DND-41 (cell line): ENCODE measurements at regions not wholly inside any gene's neighbourhood (a gene's known extent, or its start where the extent isn't known, plus 50 kb on each side); places are given as distances from the start of the nearest gene placed in this dataset.

Experiments used
- ATAC-seq: fragments of 200-7000 bp; cut with Tn5 transposase; 3 replicates; pipeline ENCODE4 v1.9.1; 2021; ENCODE audit warnings: low read depth; ENCODE audit not compliant: insufficient read depth
- DNase-seq: peaks from one replicate; pipeline ENCODE4 v3.0.0-alpha.2; 2020
- H2AFZ ChIP-seq: 2 replicates; pipeline ENCODE4 v1.6.0; 2012; ENCODE audit warnings: low read depth, low read length
- H3K27ac ChIP-seq: 2 replicates; pipeline ENCODE4 v1.5.1; 2012; ENCODE audit warnings: low read length, inconsistent platforms
- H3K27me3 ChIP-seq: fragments of 200-600 bp; sonication (generic); 2 replicates; pipeline ENCODE4 v1.6.0; 2012; ENCODE audit warnings: low read length, mild to moderate bottlenecking, inconsistent platforms; ENCODE audit not compliant: insufficient read depth, poor library complexity
- H3K36me3 ChIP-seq: 2 replicates; pipeline ENCODE4 v1.5.1; 2012; ENCODE audit warnings: low read length, inconsistent platforms; ENCODE audit not compliant: insufficient read depth
- H3K4me1 ChIP-seq: 2 replicates; pipeline ENCODE4 v1.5.1; 2012; ENCODE audit warnings: mild to moderate bottlenecking, low read length; ENCODE audit not compliant: insufficient read depth
- H3K4me2 ChIP-seq: 2 replicates; pipeline ENCODE4 v1.6.0; 2012; ENCODE audit warnings: mild to moderate bottlenecking, moderate library complexity, low read length, inconsistent platforms; ENCODE audit not compliant: insufficient read depth
- H3K4me3 ChIP-seq, 2 experiments: fragments of 200-600 bp in 1 of 2; shearing (Covaris generic) in 1 of 2; 2 replicates each; pipeline ENCODE4 v1.5.1; 2012 to 2016; ENCODE audit warnings: inconsistent platforms in 2 of 2, low read length in 2 of 2, mild to moderate bottlenecking in 2 of 2, low read depth in 1 of 2, moderate library complexity in 1 of 2
- H3K79me2 ChIP-seq: 2 replicates; pipeline ENCODE4 v1.6.0; 2012; ENCODE audit warnings: low read length, inconsistent platforms; ENCODE audit not compliant: insufficient read depth
- H3K9ac ChIP-seq: 2 replicates; pipeline ENCODE4 v1.6.0; 2012; ENCODE audit warnings: low read depth, mild to moderate bottlenecking, inconsistent platforms, low read length, moderate library complexity
- H3K9me3 ChIP-seq: 2 replicates; pipeline ENCODE4 v1.5.1; 2012; ENCODE audit warnings: low read length, moderate library complexity, mild to moderate bottlenecking, inconsistent platforms; ENCODE audit not compliant: insufficient read depth, severe bottlenecking
- H4K20me1 ChIP-seq: 2 replicates; pipeline ENCODE4 v1.6.0; 2012; ENCODE audit warnings: low read length; ENCODE audit not compliant: insufficient read depth
- CTCF ChIP-seq: IDR thresholded peaks from 2 replicates; pipeline ENCODE4 v1.5.1; 2012; ENCODE audit warnings: borderline replicate concordance, low read length, moderate library complexity, mild to moderate bottlenecking; ENCODE audit not compliant: poor library complexity, severe bottlenecking; ENCODE audit errors: extremely low read depth
- EZH2 ChIP-seq: IDR thresholded peaks from 3 replicates; pipeline ENCODE4 v1.6.1; 2012; ENCODE audit warnings: borderline replicate concordance, low read depth, mild to moderate bottlenecking, moderate library complexity, low read length, inconsistent platforms; ENCODE audit not compliant: severe bottlenecking

DNA sequence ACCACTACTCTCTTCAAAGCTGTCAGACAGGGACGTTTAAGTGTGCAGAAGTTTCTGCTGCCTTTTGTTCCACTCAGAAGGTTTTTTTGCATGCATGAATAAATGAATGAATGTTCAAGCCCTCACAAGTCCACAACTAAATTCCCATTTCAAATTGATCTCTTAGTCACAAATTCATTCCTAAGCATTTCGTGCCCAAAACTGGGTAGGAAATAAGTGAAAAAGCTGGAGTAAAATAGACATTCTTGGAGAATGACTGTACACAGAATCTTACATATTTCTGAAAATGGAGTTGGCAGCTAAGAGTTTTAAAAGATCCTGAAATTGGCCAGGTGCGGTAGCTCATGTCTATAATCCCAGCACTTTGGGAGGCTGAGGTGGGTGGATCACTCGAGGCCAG, 117.6 kb downstream of the PERP start:
- no peaks in the 10 kb centered on the region for H3K36me3 ChIP-seq
- H3K9ac ChIP-seq = no peak overlapping the region
- ATAC-seq (no peak), DNase-seq (no peak)
- TF ChIP-seq CTCF (no peak), EZH2 (no peak)
- H4K20me1 ChIP-seq = no peaks in the 10 kb centered on the region
- H3K79me2 ChIP-seq = no peaks in the 10 kb centered on the region
- no peaks in the 10 kb centered on the region for H3K9me3 ChIP-seq
- H3K27me3 ChIP-seq = no peaks in the 10 kb centered on the region
- H3K4me3 ChIP-seq = no peak overlapping the region
- no peak overlapping the region for H3K27ac ChIP-seq
- no peak overlapping the region for H2AFZ ChIP-seq
- no peak overlapping the region for H3K4me2 ChIP-seq
- no peaks in the 10 kb centered on the region for H3K4me1 ChIP-seq

GRCh38 chr6:137995371-137995770, 111.8 kb downstream of the PERP start:
- Histone ChIP-seq H3K4me3 (no peak overlapping the region), H3K9me3 (peaks cover 3% of the 10 kb centered on the region), H3K36me3 (no peaks in the 10 kb centered on the region), H3K27ac (no peak overlapping the region), H3K4me1 (no peaks in the 10 kb centered on the region), H3K9ac (no peak overlapping the region), H3K27me3 (no peaks in the 10 kb centered on the region), H2AFZ (no peak overlapping the region), H4K20me1 (no peaks in the 10 kb centered on the region), H3K4me2 (no peak overlapping the region), H3K79me2 (no peaks in the 10 kb centered on the region)
- TF ChIP-seq EZH2 = no peak
- ATAC-seq = no peak
- no peak for DNase-seq

DNA sequence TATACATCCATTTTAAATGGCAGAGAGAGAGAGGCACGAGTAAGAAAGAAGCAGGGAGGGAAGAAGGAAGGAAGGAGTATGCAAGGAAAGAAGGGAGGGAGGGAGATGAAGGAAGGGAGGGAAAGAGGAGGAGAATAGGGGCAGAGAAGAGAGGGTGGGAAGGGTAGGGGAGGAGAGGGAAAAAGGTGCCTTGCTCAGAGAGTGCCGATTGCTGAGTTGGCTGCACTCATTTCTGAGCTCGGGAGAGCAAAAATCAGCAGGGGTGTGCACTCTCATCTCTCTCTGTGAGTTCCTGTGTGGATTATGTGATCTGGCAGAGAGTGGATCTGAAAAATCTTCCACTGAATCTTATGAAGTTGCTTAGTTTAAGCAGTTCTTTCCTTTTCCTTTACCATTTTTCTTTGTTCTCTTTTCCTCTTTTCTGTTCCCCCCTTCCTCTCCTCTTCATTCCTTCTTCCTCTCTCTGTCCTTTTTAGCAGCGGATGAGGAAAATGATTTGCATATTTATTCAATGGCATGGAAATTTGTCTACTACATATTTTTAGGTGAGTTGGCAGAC, 108.7 kb downstream of the PERP start:
- Histone ChIP-seq H3K4me1 (no peaks in the 10 kb centered on the region), H3K36me3 (no peaks in the 10 kb centered on the region), H4K20me1 (no peaks in the 10 kb centered on the region), H3K4me2 (no peak overlapping the region), H3K4me3 (no peak overlapping the region), H3K27me3 (no peaks in the 10 kb centered on the region), H3K9me3 (peaks cover 3% of the 10 kb centered on the region), H3K27ac (no peak overlapping the region), H3K79me2 (no peaks in the 10 kb centered on the region), H3K9ac (no peak overlapping the region), H2AFZ (no peak overlapping the region)
- DNase-seq = no peak
- ATAC-seq = no peak
- TF ChIP-seq EZH2 = no peak
- no peak for TF ChIP-seq CTCF

DNA sequence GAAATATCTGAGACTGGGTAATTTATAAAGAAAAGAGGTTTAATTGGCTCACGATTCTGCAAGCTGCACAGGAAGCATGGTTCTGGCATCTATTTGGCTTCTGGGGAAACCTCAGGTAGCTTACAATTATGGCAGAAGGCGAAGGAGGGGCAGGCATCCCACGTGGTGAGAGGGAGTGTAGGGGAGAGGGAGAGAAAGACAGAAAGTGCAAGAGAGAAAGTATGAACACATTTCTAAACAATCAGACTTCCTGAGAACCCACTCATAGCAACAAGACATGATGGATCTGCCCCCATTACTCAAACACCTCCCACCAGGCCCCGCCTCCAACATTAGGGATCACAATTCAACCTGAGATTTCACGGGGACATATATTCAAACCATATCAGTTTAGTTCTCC, 107.4 kb downstream of the PERP start:
- no peak overlapping the region for H2AFZ ChIP-seq
- H3K9ac ChIP-seq = no peak overlapping the region
- no peak overlapping the region for H3K27ac ChIP-seq
- DNase-seq = no peak
- H3K9me3 ChIP-seq = peaks cover 3% of the 10 kb centered on the region
- H3K36me3 ChIP-seq = no peaks in the 10 kb centered on the region
- no peak for TF ChIP-seq EZH2
- TF ChIP-seq CTCF = no peak
- H3K4me1 ChIP-seq = no peaks in the 10 kb centered on the region
- no peaks in the 10 kb centered on the region for H4K20me1 ChIP-seq
- no peak overlapping the region for H3K4me2 ChIP-seq
- no peaks in the 10 kb centered on the region for H3K79me2 ChIP-seq
- no peak overlapping the region for H3K4me3 ChIP-seq
- ATAC-seq = no peak
- no peaks in the 10 kb centered on the region for H3K27me3 ChIP-seq
